ENCODE measurements at regions not wholly inside any gene's neighbourhood (a gene's known extent, or its start where the extent isn't known, plus 50 kb on each side); places are given as distances from the start of the nearest gene placed in this dataset.

DNA sequence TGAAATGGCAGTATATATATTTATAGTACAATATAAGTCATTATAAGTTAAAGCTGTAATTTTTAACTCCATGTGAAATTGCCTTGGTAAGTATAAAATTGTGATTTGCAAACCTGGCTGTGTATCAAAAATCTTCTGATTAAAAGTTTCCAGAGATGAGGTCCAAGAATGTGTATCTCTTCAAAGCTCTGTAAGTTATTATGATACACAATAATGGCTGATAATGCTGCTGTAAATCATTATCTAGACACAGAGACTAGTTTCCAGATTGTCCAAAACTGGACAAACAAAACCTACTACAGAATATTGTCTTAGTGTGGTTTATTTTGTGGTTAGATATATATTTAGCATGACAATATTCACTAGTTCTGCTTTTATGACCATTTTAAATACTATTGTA lies 514.8 kb downstream of the SLC6A15 start:
- BruUV-seq (replicated peaks): no TSS peak
- Histone ChIP-seq H3K9me3 (ENCODE audit: control insufficient read depth, insufficient read depth, low read length) (no peaks in the 10 kb centered on the region), H2AFZ (replicated peaks; ENCODE audit: low read length, poor library complexity) (no peak overlapping the region), H3K4me1 (ENCODE audit: control insufficient read depth, insufficient read depth, low read length) (no peaks in the 10 kb centered on the region), H2BK5ac (ENCODE audit: low read depth, low read length, poor library complexity, severe bottlenecking) (no peak overlapping the region), H3K9me1 (ENCODE audit: insufficient read depth, low read length) (no peaks in the 10 kb centered on the region), H4K5ac (ENCODE audit: low read depth, low read length) (no peak overlapping the region), H3K23ac (ENCODE audit: low read depth, low read length) (no peak overlapping the region), H3K79me1 (ENCODE audit: low read depth in 1 of 2, low read length in 2 of 2) (no peaks in the 10 kb centered on the region), H2AK9ac (replicated peaks; ENCODE audit: low read depth, low read length, poor library complexity) (no peak overlapping the region), H2AK5ac (ENCODE audit: low read depth, low read length) (no peak overlapping the region), H3K14ac (replicated peaks; ENCODE audit: low read depth, low read length) (no peak overlapping the region), H4K20me1 (ENCODE audit: insufficient read depth, low read length) (no peaks in the 10 kb centered on the region), H3K9ac (ENCODE audit: low read depth, low read length) (no peak overlapping the region), H4K91ac (ENCODE audit: insufficient read depth, low read depth, low read length) (no peak overlapping the region), H3K4me2 (ENCODE audit: low read depth, low read length) (no peak overlapping the region), H2BK20ac (ENCODE audit: low read depth, low read length) (no peak overlapping the region), H2BK15ac (ENCODE audit: low read depth, low read length) (no peak overlapping the region), H3K4ac (ENCODE audit: low read depth, low read length) (no peak overlapping the region), H3K56ac (ENCODE audit: extremely low read depth, insufficient read depth, low read length) (no peak overlapping the region), H4K8ac (ENCODE audit: low read depth in 2 of 2, low read length in 2 of 2) (no peak overlapping the region), H3K18ac (ENCODE audit: low read depth, low read length) (no peak overlapping the region), H3K36me3 (ENCODE audit: control insufficient read depth, insufficient read depth, low read length) (no peaks in the 10 kb centered on the region), H3K4me3 (ENCODE audit: insufficient read depth, low read depth, low read length) (no peak overlapping the region), H2BK120ac (ENCODE audit: low read depth, low read length) (no peak overlapping the region), H3K27me3 (ENCODE audit: control insufficient read depth, insufficient read depth, low read length) (no peaks in the 10 kb centered on the region), H3K27ac (ENCODE audit: insufficient read depth, low read length) (no peak overlapping the region)
- TF ChIP-seq FOS (IDR thresholded peaks at IDR 0.05; ENCODE audit: low read depth, low read length) (no peak), NFE2L2 (IDR thresholded peaks at IDR 0.05; ENCODE audit: low read depth, low read length) (no peak), MAZ (IDR thresholded peaks at IDR 0.05; ENCODE audit: borderline replicate concordance, low read depth, low read length) (no peak), CEBPB (IDR thresholded peaks at IDR 0.05; ENCODE audit: low read depth, low read length) (no peak), BHLHE40 (IDR thresholded peaks at IDR 0.05; ENCODE audit: low read depth, low read length) (no peak), RAD21 (IDR thresholded peaks at IDR 0.05; ENCODE audit: low read length) (no peak), CHD1 (IDR thresholded peaks at IDR 0.05; ENCODE audit: low read depth, low read length) (no peak), RFX5 (IDR thresholded peaks at IDR 0.05; ENCODE audit: low read depth, low read length) (no peak), MAFK (IDR thresholded peaks at IDR 0.05; ENCODE audit: low read depth, low read length) (no peak), MXI1 (IDR thresholded peaks at IDR 0.05; ENCODE audit: borderline replicate concordance, low read depth, low read length) (no peak), POLR2A (IDR thresholded peaks at IDR 0.05; ENCODE audit: low read depth, low read length) (no peak), SMC3 (IDR thresholded peaks at IDR 0.05; ENCODE audit: low read depth, low read length) (no peak), RCOR1 (IDR thresholded peaks at IDR 0.05; ENCODE audit: insufficient replicate concordance, low read length) (no peak)
- TF ChIP-seq, protein P1, sequence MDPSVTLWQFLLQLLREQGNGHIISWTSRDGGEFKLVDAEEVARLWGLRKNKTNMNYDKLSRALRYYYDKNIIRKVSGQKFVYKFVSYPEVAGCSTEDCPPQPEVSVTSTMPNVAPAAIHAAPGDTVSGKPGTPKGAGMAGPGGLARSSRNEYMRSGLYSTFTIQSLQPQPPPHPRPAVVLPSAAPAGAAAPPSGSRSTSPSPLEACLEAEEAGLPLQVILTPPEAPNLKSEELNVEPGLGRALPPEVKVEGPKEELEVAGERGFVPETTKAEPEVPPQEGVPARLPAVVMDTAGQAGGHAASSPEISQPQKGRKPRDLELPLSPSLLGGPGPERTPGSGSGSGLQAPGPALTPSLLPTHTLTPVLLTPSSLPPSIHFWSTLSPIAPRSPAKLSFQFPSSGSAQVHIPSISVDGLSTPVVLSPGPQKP (IDR thresholded peaks at IDR 0.05; ENCODE audit: borderline replicate concordance, low read depth, low read length): no peak
- TF ChIP-seq, protein P2, sequence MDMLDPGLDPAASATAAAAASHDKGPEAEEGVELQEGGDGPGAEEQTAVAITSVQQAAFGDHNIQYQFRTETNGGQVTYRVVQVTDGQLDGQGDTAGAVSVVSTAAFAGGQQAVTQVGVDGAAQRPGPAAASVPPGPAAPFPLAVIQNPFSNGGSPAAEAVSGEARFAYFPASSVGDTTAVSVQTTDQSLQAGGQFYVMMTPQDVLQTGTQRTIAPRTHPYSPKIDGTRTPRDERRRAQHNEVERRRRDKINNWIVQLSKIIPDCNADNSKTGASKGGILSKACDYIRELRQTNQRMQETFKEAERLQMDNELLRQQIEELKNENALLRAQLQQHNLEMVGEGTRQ (IDR thresholded peaks at IDR 0.05; ENCODE audit: low read depth, low read length): no peak
- TF ChIP-seq, protein P3, sequence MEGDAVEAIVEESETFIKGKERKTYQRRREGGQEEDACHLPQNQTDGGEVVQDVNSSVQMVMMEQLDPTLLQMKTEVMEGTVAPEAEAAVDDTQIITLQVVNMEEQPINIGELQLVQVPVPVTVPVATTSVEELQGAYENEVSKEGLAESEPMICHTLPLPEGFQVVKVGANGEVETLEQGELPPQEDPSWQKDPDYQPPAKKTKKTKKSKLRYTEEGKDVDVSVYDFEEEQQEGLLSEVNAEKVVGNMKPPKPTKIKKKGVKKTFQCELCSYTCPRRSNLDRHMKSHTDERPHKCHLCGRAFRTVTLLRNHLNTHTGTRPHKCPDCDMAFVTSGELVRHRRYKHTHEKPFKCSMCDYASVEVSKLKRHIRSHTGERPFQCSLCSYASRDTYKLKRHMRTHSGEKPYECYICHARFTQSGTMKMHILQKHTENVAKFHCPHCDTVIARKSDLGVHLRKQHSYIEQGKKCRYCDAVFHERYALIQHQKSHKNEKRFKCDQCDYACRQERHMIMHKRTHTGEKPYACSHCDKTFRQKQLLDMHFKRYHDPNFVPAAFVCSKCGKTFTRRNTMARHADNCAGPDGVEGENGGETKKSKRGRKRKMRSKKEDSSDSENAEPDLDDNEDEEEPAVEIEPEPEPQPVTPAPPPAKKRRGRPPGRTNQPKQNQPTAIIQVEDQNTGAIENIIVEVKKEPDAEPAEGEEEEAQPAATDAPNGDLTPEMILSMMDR (conservative IDR thresholded peaks at IDR 0.05; ENCODE audit: low read depth, low read length): no peak
- DNase-seq: no peak
- dilution Hi-C loops (cut with HindIII; ENCODE audit: low sequenced_read_pairs, unreplicated experiment): no loop called here
- CTCF ChIA-PET: interaction anchor here (0.8 to 1.2 kb wide), 2 partner anchors 408 to 572 kb away, joined by 3 to 5 read pairs; no protein-coding TSS in a partner anchor
- in situ Hi-C loops (cut with MboI; ENCODE audit: low sequenced_read_pairs): loop anchor here (10.0 kb wide), 1 partner anchor 573 kb away; no protein-coding TSS in a partner anchor
- POLR2A ChIA-PET (ENCODE audit: unreplicated experiment): no interaction called here
- intact Hi-C loops (cut with micrococcal nuclease): loop anchor here (1.0 to 2.0 kb wide), 3 partner anchors 572 to 1713 kb away; no protein-coding TSS in a partner anchor
- no peak for ATAC-seq (ENCODE audit: low read depth)

Data from IMR-90 (cell line).